ENCODE measurements at regions not wholly inside any gene's neighbourhood (a gene's known extent, or its start where the extent isn't known, plus 50 kb on each side); places are given as distances from the start of the nearest gene placed in this dataset.

GRCh38 chr4:96162636-96163035 lies 322.7 kb downstream of the PDHA2 start:
- TF ChIP-seq CTCF (IDR thresholded peaks at IDR 0.05): no peak
- TF ChIP-seq POLR2AphosphoS5 (IDR thresholded peaks at IDR 0.05): no peak
- no peak for TF ChIP-seq POLR2A (IDR thresholded peaks at IDR 0.05)

All from transverse colon (tissue), 4 donors.